NT2/D1 (cell line): ENCODE measurements at regions not wholly inside any gene's neighbourhood (a gene's known extent, or its start where the extent isn't known, plus 50 kb on each side); places are given as distances from the start of the nearest gene placed in this dataset.

Experiments used
- DNase-seq: peaks from one replicate; pipeline ENCODE4 v3.0.0-alpha.2; 2011; ENCODE audit warnings: low read depth, low spot score
- H3K27me3 ChIP-seq: 2 replicates; pipeline ENCODE4 v1.6.0; 2011; ENCODE audit warnings: mild to moderate bottlenecking; ENCODE audit not compliant: insufficient read length, insufficient read depth
- H3K36me3 ChIP-seq: 2 replicates; pipeline ENCODE4 v1.6.1; 2011; ENCODE audit warnings: mild to moderate bottlenecking, low read length, mixed read lengths; ENCODE audit not compliant: insufficient read depth, insufficient read length
- H3K4me1 ChIP-seq: 2 replicates; pipeline ENCODE4 v1.5.1; 2011; ENCODE audit not compliant: insufficient read depth, insufficient read length
- H3K4me3 ChIP-seq: 2 replicates; pipeline ENCODE4 v1.5.1; 2011; ENCODE audit warnings: low read depth; ENCODE audit not compliant: insufficient read length
- H3K9ac ChIP-seq: 2 replicates; pipeline ENCODE4 v1.6.0; 2011; ENCODE audit warnings: low read depth; ENCODE audit not compliant: insufficient read length
- H3K9me3 ChIP-seq: 2 replicates; pipeline ENCODE4 v1.5.1; 2011; ENCODE audit warnings: mild to moderate bottlenecking, low read length; ENCODE audit not compliant: insufficient read depth
- SUZ12 ChIP-seq: IDR thresholded peaks from 2 replicates; pipeline ENCODE4 v1.6.1; 2011; ENCODE audit not compliant: insufficient read length, insufficient read depth; ENCODE audit errors: extremely low read depth
- YY1 ChIP-seq: IDR thresholded peaks from 2 replicates; pipeline ENCODE4 v1.6.1; 2011; ENCODE audit not compliant: insufficient read length, insufficient read depth
- ZNF274 ChIP-seq: IDR thresholded peaks from 2 replicates; pipeline ENCODE4 v1.6.1; 2011; ENCODE audit warnings: mild to moderate bottlenecking, low read depth, low read length

- Histone ChIP-seq H3K27me3 (no peaks in the 10 kb centered on the region), H3K9ac (no peak overlapping the region), H3K9me3 (no peaks in the 10 kb centered on the region), H3K4me3 (no peak overlapping the region), H3K36me3 (no peaks in the 10 kb centered on the region), H3K4me1 (no peaks in the 10 kb centered on the region)
- TF ChIP-seq YY1, result no peak
- TF ChIP-seq SUZ12, result no peak
- no peak for TF ChIP-seq ZNF274
- DNase-seq, result no peak
Observed at GRCh38 chr14:94975366-94975765, 182.0 kb downstream of the DICER1 start.

GRCh38 chr14:94974893-94975292 is 182.4 kb downstream of the DICER1 start:
- H3K36me3 ChIP-seq, result no peaks in the 10 kb centered on the region
- no peaks in the 10 kb centered on the region for H3K27me3 ChIP-seq
- no peak overlapping the region for H3K9ac ChIP-seq
- H3K9me3 ChIP-seq, result no peaks in the 10 kb centered on the region
- no peaks in the 10 kb centered on the region for H3K4me1 ChIP-seq
- DNase-seq, result no peak
- H3K4me3 ChIP-seq, result no peak overlapping the region
- TF ChIP-seq YY1 (no peak), SUZ12 (no peak), ZNF274 (no peak)

GRCh38 chr14:94974422-94974821 is 182.9 kb downstream of the DICER1 start:
- H3K36me3 ChIP-seq, result no peaks in the 10 kb centered on the region
- TF ChIP-seq ZNF274, result no peak
- TF ChIP-seq YY1, result no peak
- TF ChIP-seq SUZ12, result no peak
- no peaks in the 10 kb centered on the region for H3K27me3 ChIP-seq
- H3K4me3 ChIP-seq, result no peak overlapping the region
- no peaks in the 10 kb centered on the region for H3K4me1 ChIP-seq
- no peak for DNase-seq
- no peaks in the 10 kb centered on the region for H3K9me3 ChIP-seq
- H3K9ac ChIP-seq, result no peak overlapping the region

GRCh38 chr14:94971750-94972149 is 185.6 kb downstream of the DICER1 start:
- Histone ChIP-seq H3K9ac (no peak overlapping the region), H3K27me3 (no peaks in the 10 kb centered on the region), H3K4me1 (no peaks in the 10 kb centered on the region), H3K9me3 (no peaks in the 10 kb centered on the region), H3K4me3 (no peak overlapping the region), H3K36me3 (no peaks in the 10 kb centered on the region)
- no peak for TF ChIP-seq ZNF274
- TF ChIP-seq SUZ12, result no peak
- DNase-seq, result no peak

- Histone ChIP-seq H3K9me3 (no peaks in the 10 kb centered on the region), H3K9ac (no peak overlapping the region), H3K4me1 (no peaks in the 10 kb centered on the region), H3K4me3 (no peak overlapping the region), H3K27me3 (no peaks in the 10 kb centered on the region), H3K36me3 (no peaks in the 10 kb centered on the region)
- DNase-seq, result no peak
- TF ChIP-seq ZNF274 (no peak), SUZ12 (no peak), YY1 (no peak)
Observed at GRCh38 chr14:94970941-94971730, 186.2 kb downstream of the DICER1 start.

GRCh38 chr14:94969766-94970165 is 187.6 kb downstream of the DICER1 start:
- TF ChIP-seq YY1, result no peak
- TF ChIP-seq SUZ12, result no peak
- TF ChIP-seq ZNF274, result no peak
- Histone ChIP-seq H3K36me3 (no peaks in the 10 kb centered on the region), H3K4me3 (no peak overlapping the region), H3K4me1 (no peaks in the 10 kb centered on the region), H3K9me3 (no peaks in the 10 kb centered on the region), H3K9ac (no peak overlapping the region), H3K27me3 (no peaks in the 10 kb centered on the region)
- no peak for DNase-seq

- DNase-seq, result no peak
- TF ChIP-seq YY1 (no peak), SUZ12 (no peak), ZNF274 (no peak)
- H3K27me3 ChIP-seq, result no peaks in the 10 kb centered on the region
- no peaks in the 10 kb centered on the region for H3K36me3 ChIP-seq
- H3K9ac ChIP-seq, result no peak overlapping the region
- no peaks in the 10 kb centered on the region for H3K9me3 ChIP-seq
- H3K4me1 ChIP-seq, result peaks cover 2% of the 10 kb centered on the region
- no peak overlapping the region for H3K4me3 ChIP-seq
Observed at GRCh38 chr14:94966868-94967267, 190.5 kb downstream of the DICER1 start.

GRCh38 chr14:94966344-94966743 is 191.0 kb downstream of the DICER1 start:
- peaks cover 2% of the 10 kb centered on the region for H3K4me1 ChIP-seq
- no peak for DNase-seq
- H3K27me3 ChIP-seq, result no peaks in the 10 kb centered on the region
- no peak overlapping the region for H3K9ac ChIP-seq
- no peaks in the 10 kb centered on the region for H3K9me3 ChIP-seq
- TF ChIP-seq SUZ12 (no peak), ZNF274 (no peak), YY1 (no peak)
- no peak overlapping the region for H3K4me3 ChIP-seq
- no peaks in the 10 kb centered on the region for H3K36me3 ChIP-seq
